A673 (cell line): ENCODE measurements at regions not wholly inside any gene's neighbourhood (a gene's known extent, or its start where the extent isn't known, plus 50 kb on each side); places are given as distances from the start of the nearest gene placed in this dataset.

Experiments
- EZH2 ChIP-seq: fragments of 200-600 bp; sonication (generic); IDR thresholded peaks from 2 replicates; pipeline ENCODE4 v1.6.1; 2017; ENCODE audit warnings: borderline replicate concordance, low read depth, mild to moderate bottlenecking, mixed read lengths, antibody characterized with exemption, low read length; ENCODE audit not compliant: poor library complexity, severe bottlenecking
- TF ChIP-seq, protein P1 (sequence below): fragments of 300-800, 200-600 bp; sonication (generic); conservative IDR thresholded peaks from 2 replicates; pipeline ENCODE4 v1.5.1; 2017; ENCODE audit warnings: low read depth, mild to moderate bottlenecking, antibody characterized with exemption, low read length, moderate library complexity, mixed read lengths

- TF ChIP-seq, protein P1, sequence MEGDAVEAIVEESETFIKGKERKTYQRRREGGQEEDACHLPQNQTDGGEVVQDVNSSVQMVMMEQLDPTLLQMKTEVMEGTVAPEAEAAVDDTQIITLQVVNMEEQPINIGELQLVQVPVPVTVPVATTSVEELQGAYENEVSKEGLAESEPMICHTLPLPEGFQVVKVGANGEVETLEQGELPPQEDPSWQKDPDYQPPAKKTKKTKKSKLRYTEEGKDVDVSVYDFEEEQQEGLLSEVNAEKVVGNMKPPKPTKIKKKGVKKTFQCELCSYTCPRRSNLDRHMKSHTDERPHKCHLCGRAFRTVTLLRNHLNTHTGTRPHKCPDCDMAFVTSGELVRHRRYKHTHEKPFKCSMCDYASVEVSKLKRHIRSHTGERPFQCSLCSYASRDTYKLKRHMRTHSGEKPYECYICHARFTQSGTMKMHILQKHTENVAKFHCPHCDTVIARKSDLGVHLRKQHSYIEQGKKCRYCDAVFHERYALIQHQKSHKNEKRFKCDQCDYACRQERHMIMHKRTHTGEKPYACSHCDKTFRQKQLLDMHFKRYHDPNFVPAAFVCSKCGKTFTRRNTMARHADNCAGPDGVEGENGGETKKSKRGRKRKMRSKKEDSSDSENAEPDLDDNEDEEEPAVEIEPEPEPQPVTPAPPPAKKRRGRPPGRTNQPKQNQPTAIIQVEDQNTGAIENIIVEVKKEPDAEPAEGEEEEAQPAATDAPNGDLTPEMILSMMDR: no peak
- TF ChIP-seq EZH2: no peak
Measured at GRCh38 chr6:95410168-95410567, 167.2 kb upstream of the MANEA start.
